NCI-H146 (cell line): ENCODE measurements at regions not wholly inside any gene's neighbourhood (a gene's known extent, or its start where the extent isn't known, plus 50 kb on each side); places are given as distances from the start of the nearest gene placed in this dataset.
"Not testable (repeated sequence)": the region's sequence is repeated elsewhere in the genome, so short reads cannot be mapped to it uniquely, and the experiment has no call there.

Experiments used
- DNase-seq: peaks from one replicate; lab custom pipeline; 2025; lab: John Stamatoyannopoulos, UW

GRCh38 chr14:70269582-70269981 lies 80.8 kb upstream of the SLC8A3 start:
- DNase-seq = no peak

- DNase-seq = no peak
Measured at GRCh38 chr14:70268760-70269159, 80.0 kb upstream of the SLC8A3 start.

- DNase-seq = no peak
Measured at GRCh38 chr14:70266157-70266556, 77.4 kb upstream of the SLC8A3 start.

GRCh38 chr14:70265422-70265821 lies 76.7 kb upstream of the SLC8A3 start:
- no peak for DNase-seq

DNA sequence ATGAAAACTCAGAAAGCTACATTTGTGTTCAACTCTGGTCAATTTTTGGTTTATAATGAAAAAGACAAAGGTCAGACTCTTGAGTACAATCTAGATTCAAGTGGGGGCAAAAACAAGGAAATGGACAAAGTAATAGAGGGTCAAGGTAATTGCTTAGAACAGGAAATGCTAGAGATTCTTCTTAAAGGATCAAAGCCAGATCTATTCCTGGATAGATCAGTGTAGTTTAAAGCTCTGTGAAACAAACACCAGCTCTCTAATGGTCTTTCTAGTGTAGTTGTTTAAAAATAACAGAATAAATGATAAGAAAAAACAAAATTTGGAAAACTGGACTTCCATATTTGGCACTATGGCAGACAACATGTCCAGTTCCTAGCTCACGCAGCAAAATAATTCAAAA lies 70.7 kb upstream of the SLC8A3 start:
- no peak for DNase-seq

GRCh38 chr14:70257526-70257925 lies 68.8 kb upstream of the SLC8A3 start:
- peak; percentile 19 for DNase-seq

- DNase-seq = no peak
Measured at GRCh38 chr14:70256601-70257000, 67.8 kb upstream of the SLC8A3 start.

DNA sequence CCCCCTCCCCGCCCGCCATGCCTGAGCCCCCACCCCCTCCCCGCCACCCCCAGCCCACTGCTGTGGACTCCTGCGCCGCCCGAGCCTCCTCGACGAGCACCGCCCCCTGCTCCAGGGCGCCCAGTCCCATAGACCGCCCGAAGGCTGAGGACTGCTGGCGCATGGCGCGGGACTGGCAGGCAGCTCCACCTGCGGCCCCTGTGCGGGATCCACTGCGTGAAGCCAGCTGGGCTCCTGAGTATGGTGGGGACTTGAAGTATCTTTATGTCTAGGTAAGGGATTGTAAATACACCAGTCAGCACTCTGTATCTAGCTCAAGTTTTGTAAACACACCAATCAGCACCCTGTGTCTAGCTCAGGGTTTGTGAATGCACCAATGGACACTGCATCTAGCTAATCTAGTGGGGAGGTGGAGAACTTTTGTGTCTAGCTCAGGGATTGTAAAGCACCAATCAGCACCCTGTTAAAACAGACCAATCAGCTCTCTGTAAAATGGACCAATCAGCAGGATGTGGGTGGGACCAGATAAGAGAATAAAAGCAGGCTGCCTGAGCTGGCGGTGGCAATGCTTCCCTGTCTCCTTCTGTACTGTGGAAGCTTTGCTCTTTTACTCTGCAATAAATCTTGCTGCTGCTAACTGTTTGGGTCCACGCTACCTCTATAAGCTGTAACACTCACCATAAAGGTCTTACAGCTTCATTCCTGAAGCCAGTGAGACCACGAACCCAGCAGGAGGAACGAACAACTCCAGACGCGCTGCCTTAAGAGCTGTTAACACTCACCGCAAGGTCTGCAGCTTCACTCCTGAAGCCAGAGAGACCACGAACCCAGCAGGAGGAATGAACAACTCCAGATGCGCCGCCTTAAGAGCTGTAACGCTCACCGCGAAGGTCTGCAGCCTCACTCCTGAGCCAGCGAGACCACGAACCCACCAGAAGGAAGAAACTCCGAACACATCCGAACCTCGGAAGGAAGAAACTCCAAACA lies 66.6 kb upstream of the SLC8A3 start:
- peak; percentile 61 for DNase-seq

DNA sequence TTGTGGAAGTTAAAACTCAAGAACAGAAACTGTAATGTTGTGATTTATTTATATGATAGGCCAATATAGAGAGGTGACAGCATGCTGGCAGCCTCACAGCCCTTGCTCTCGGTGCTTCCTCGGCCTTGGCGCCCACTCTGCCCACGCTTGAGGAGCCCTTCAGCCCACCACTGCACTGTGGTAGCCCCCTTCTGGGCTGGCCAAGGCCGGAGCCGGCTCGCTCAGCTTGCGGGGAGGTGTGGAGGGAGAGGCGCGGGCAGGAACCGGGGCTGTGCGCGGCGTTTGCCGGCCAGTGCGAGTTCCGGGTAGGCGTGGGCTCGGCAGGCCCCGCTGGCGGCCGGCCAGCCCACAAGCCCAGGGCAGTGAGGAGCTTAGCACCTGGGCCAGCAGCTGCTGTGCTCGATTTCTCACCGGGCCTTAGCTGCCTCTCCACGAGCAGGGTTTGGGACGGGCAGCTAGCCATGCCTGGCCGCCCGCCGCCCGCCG lies 65.8 kb upstream of the SLC8A3 start:
- DNase-seq = peak; percentile 71

DNA sequence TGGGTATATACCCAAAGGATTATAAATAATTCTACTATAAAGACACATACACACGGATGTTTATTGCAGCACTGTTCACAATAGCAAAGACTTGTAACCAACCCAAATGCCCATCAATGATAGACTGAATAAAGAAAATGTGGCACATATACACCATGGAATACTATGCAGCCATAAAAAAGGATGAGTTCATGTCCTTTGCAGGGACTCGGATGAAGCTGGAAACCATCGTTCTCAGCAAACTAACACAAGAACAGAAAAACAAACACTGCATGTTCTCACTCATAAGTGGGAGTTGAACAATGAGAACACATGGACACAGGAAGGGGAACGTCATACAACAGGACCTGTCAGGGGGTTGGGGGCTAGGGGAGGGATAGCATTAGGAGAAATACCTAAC lies 64.8 kb upstream of the SLC8A3 start:
- not testable (repeated sequence) for DNase-seq

GRCh38 chr14:70245026-70245425 lies 56.3 kb upstream of the SLC8A3 start:
- no peak for DNase-seq

DNA sequence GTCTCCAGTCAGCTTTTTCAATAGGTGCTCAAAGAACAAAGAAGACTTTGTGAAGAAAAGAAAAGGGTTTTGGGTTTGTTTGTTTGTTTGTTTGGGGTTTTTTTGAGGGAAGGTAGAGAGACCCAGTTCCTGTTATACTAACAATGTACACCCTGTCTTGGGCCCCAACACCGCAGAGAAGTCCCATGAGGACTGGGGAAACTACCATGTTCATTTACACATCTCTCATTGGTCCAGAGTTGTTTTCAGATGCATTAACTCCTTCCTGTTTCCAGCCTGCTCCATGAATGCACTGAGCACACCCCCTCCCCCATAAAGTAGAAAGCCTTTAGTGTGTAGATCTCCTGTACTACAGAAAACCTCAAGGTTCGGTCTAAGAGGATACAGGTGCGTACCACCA lies 51.1 kb upstream of the SLC8A3 start:
- DNase-seq = no peak

DNA sequence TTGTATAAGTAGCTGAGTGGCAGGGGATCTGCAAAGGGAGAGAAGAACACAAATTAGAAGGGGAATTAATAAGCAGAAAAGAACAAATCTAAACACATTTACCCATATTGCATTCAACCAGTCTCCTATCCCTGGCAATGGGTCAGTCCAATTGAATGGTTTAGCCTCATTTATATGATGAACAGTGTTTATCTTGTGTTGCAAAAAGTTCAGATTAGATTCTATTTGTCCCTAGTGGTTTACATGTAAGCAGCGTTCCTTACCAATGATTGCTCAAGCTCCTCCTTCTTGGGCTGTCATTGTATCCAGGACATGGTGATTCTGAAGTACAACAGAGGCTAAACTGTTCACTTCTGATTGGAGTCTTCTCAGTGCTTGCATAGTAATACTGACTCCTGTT lies 49.9 kb upstream of the SLC8A3 start:
- not testable (repeated sequence) for DNase-seq
